BJ (cell line): ENCODE measurements at regions not wholly inside any gene's neighbourhood (a gene's known extent, or its start where the extent isn't known, plus 50 kb on each side); places are given as distances from the start of the nearest gene placed in this dataset.
"Not testable (repeated sequence)": the region's sequence is repeated elsewhere in the genome, so short reads cannot be mapped to it uniquely, and the experiment has no call there.

Experiments used
- CTCF ChIA-PET: fragments of 350-600 bp; formaldehyde crosslinking; extraction: SDS; loops from one replicate; lab custom pipeline; 2021; ENCODE audit warnings: antibody characterized with exemption, inconsistent platforms; lab: Yijun Ruan, JAX
- POLR2A ChIA-PET: fragments of 300-600 bp; sonication (Branson Sonifier 250); formaldehyde crosslinking; extraction: SDS; loops from one replicate; lab custom pipeline; 2021; ENCODE audit warnings: antibody characterized with exemption; lab: Charles Lee
- DNase-seq: peaks from one replicate; pipeline ENCODE4 v3.0.0-alpha.2; 2011; ENCODE audit warnings: low read depth
- H3K27me3 ChIP-seq: 2 replicates; pipeline ENCODE4 v1.6.0; 2011; ENCODE audit warnings: low read length; ENCODE audit not compliant: control insufficient read depth, insufficient read depth
- H3K36me3 ChIP-seq: 2 replicates; pipeline ENCODE4 v1.5.1; 2011; ENCODE audit warnings: low read length; ENCODE audit not compliant: control insufficient read depth, insufficient read depth
- H3K4me3 ChIP-seq: 2 replicates; pipeline ENCODE4 v1.5.1; 2011; ENCODE audit warnings: low read depth, mild to moderate bottlenecking, control low read depth, low read length
- TF ChIP-seq, protein P1 (sequence below): IDR thresholded peaks from 2 replicates; pipeline ENCODE4 v1.5.1; 2011; ENCODE audit warnings: low read depth, mild to moderate bottlenecking, control low read depth, inconsistent platforms, low read length, moderate library complexity; ENCODE audit not compliant: insufficient read depth

- Histone ChIP-seq H3K4me3 (no peak overlapping the region), H3K27me3 (no peaks in the 10 kb centered on the region), H3K36me3 (no peaks in the 10 kb centered on the region)
- ChIA-PET POLR2A (no interaction called here), CTCF (no interaction called here)
- TF ChIP-seq, protein P1, sequence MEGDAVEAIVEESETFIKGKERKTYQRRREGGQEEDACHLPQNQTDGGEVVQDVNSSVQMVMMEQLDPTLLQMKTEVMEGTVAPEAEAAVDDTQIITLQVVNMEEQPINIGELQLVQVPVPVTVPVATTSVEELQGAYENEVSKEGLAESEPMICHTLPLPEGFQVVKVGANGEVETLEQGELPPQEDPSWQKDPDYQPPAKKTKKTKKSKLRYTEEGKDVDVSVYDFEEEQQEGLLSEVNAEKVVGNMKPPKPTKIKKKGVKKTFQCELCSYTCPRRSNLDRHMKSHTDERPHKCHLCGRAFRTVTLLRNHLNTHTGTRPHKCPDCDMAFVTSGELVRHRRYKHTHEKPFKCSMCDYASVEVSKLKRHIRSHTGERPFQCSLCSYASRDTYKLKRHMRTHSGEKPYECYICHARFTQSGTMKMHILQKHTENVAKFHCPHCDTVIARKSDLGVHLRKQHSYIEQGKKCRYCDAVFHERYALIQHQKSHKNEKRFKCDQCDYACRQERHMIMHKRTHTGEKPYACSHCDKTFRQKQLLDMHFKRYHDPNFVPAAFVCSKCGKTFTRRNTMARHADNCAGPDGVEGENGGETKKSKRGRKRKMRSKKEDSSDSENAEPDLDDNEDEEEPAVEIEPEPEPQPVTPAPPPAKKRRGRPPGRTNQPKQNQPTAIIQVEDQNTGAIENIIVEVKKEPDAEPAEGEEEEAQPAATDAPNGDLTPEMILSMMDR: no peak
- no peak for DNase-seq
Measured at GRCh38 chr4:134934036-134934808, 732.6 kb upstream of the PABPC4L start.

GRCh38 chr4:134915355-134915754 lies 713.8 kb upstream of the PABPC4L start:
- H3K36me3 ChIP-seq: no peaks in the 10 kb centered on the region
- H3K4me3 ChIP-seq: no peak overlapping the region
- no peaks in the 10 kb centered on the region for H3K27me3 ChIP-seq
- DNase-seq: no peak
- POLR2A ChIA-PET: no interaction called here
- TF ChIP-seq, protein P1: no peak
- CTCF ChIA-PET: no interaction called here

GRCh38 chr4:134914250-134914649 lies 712.7 kb upstream of the PABPC4L start:
- CTCF ChIA-PET, H3K4me3 ChIP-seq, POLR2A ChIA-PET, DNase-seq, H3K27me3 ChIP-seq, H3K36me3 ChIP-seq: not testable (repeated sequence)

DNA sequence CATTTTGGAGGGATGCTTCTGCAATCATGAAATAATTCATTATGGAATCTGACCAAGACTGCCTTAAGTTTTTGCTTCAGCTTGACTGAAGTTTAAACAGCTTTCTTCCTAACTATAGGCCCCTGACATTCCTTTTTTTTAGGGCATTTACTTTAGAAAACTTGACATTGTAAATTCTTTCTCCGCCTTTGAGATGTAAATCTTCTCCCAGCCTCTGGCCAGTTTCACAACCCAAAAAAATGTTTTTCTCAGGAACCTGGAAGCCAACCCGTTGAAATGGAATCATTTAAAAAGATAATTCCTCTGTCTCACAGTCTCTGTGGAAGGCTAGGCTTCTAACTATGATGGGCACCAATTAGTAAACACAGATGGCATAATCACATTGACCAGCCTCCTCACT lies 710.4 kb upstream of the PABPC4L start:
- Histone ChIP-seq H3K36me3 (no peaks in the 10 kb centered on the region), H3K27me3 (no peaks in the 10 kb centered on the region), H3K4me3 (no peak overlapping the region)
- TF ChIP-seq, protein P1: no peak
- POLR2A ChIA-PET: no interaction called here
- CTCF ChIA-PET: no interaction called here
- no peak for DNase-seq

- TF ChIP-seq, protein P1: peak; percentile 51
- no peaks in the 10 kb centered on the region for H3K36me3 ChIP-seq
- no peaks in the 10 kb centered on the region for H3K27me3 ChIP-seq
- CTCF ChIA-PET: interaction anchor here (0.6 to 1.0 kb wide), 3 partner anchors 805 to 1322 kb away, joined by 3 read pairs; no protein-coding TSS in a partner anchor
- POLR2A ChIA-PET: no interaction called here
- no peak for DNase-seq
- H3K4me3 ChIP-seq: no peak overlapping the region
Measured at GRCh38 chr4:134906404-134907023, 704.9 kb upstream of the PABPC4L start.
